Vagina (tissue), 2 donors: ENCODE measurements at regions not wholly inside any gene's neighbourhood (a gene's known extent, or its start where the extent isn't known, plus 50 kb on each side); places are given as distances from the start of the nearest gene placed in this dataset.

Experiments
- CTCF ChIP-seq, 3 experiments: fragments of 450-650 bp in 2 of 3; fragments of 200-600 bp in 1 of 3; sonication (generic) in 1 of 3; IDR thresholded peaks; one replicate each; pipeline ENCODE4 v1.5.1; 2017 to 2019; ENCODE audit warnings: antibody characterized with exemption in 3 of 3, mild to moderate bottlenecking in 2 of 3, moderate library complexity in 2 of 3
- POLR2A ChIP-seq, 2 donors: fragments of 450-650 bp; IDR thresholded peaks; one replicate each; pipeline ENCODE4 v1.6.1; 2017; ENCODE audit warnings: antibody characterized with exemption in 2 of 2, mild to moderate bottlenecking in 2 of 2, moderate library complexity in 2 of 2

GRCh38 chr16:11420895-11421294 is 75.6 kb downstream of the RMI2 start:
- TF ChIP-seq POLR2A (IDR thresholded peaks at IDR 0.05) (no peak), CTCF (IDR thresholded peaks at IDR 0.05) (no peak)
